Osteocyte (in vitro differentiated cells): ENCODE measurements at regions not wholly inside any gene's neighbourhood (a gene's known extent, or its start where the extent isn't known, plus 50 kb on each side); places are given as distances from the start of the nearest gene placed in this dataset.

Source experiments
- DNase-seq: peaks from one replicate; pipeline ENCODE4 v3.0.0; 2021; ENCODE audit warnings: mixed read lengths; ENCODE audit not compliant: unreplicated experiment; ENCODE audit errors: extremely low spot score
- H3K27ac Mint-ChIP-seq: one replicate; pipeline ENCODE4 v1.8.0; 2021; ENCODE audit warnings: mild to moderate bottlenecking, mixed read lengths; ENCODE audit not compliant: unreplicated experiment
- H3K27me3 Mint-ChIP-seq: one replicate; pipeline ENCODE4 v1.8.0; 2021; ENCODE audit warnings: mixed read lengths; ENCODE audit not compliant: unreplicated experiment
- H3K36me3 Mint-ChIP-seq: one replicate; pipeline ENCODE4 v1.8.0; 2021; ENCODE audit warnings: mixed read lengths; ENCODE audit not compliant: unreplicated experiment
- H3K4me1 Mint-ChIP-seq: one replicate; pipeline ENCODE4 v1.8.0; 2021; ENCODE audit warnings: mixed read lengths; ENCODE audit not compliant: unreplicated experiment
- H3K4me3 Mint-ChIP-seq: one replicate; pipeline ENCODE4 v1.8.0; 2021; ENCODE audit warnings: mild to moderate bottlenecking, moderate library complexity, mixed read lengths; ENCODE audit not compliant: unreplicated experiment
- H3K9me3 Mint-ChIP-seq: one replicate; pipeline ENCODE4 v1.8.0; 2021; ENCODE audit warnings: mixed read lengths; ENCODE audit not compliant: unreplicated experiment
- TF ChIP-seq, protein P1 (sequence below): fragments of 200-600 bp; sonication (generic); IDR thresholded peaks from 2 replicates; pipeline ENCODE4 v1.5.0; 2021; ENCODE audit warnings: antibody characterized with exemption, mild to moderate bottlenecking, moderate library complexity

DNA sequence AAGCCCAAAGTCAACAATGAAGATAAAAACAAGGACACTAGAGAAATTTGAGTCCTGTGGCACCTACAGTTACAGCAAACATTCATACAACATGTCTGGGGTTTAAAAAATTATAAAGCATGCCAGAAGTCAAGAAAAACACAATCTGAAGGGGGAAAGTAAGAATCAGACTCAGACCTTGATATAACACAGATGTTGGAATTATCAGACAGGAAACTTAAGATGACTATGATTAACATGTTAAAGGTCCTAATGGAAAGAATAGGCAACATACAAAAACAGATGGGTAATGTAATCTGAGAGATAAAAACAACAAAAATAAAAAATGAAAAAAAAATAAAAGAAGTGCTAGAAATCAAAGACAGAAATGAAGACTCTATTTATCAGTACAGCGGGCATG lies 446.5 kb downstream of the SPRY1 start:
- no peak for DNase-seq
- Mint-ChIP-seq H3K27ac (peak overlapping the region; percentile 74), H3K4me1 (peaks cover 30% of the 10 kb centered on the region), H3K27me3 (no peaks in the 10 kb centered on the region), H3K4me3 (no peak overlapping the region), H3K9me3 (peaks cover 16% of the 10 kb centered on the region), H3K36me3 (peaks cover 9% of the 10 kb centered on the region)
- TF ChIP-seq, protein P1, sequence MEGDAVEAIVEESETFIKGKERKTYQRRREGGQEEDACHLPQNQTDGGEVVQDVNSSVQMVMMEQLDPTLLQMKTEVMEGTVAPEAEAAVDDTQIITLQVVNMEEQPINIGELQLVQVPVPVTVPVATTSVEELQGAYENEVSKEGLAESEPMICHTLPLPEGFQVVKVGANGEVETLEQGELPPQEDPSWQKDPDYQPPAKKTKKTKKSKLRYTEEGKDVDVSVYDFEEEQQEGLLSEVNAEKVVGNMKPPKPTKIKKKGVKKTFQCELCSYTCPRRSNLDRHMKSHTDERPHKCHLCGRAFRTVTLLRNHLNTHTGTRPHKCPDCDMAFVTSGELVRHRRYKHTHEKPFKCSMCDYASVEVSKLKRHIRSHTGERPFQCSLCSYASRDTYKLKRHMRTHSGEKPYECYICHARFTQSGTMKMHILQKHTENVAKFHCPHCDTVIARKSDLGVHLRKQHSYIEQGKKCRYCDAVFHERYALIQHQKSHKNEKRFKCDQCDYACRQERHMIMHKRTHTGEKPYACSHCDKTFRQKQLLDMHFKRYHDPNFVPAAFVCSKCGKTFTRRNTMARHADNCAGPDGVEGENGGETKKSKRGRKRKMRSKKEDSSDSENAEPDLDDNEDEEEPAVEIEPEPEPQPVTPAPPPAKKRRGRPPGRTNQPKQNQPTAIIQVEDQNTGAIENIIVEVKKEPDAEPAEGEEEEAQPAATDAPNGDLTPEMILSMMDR = no peak

DNA sequence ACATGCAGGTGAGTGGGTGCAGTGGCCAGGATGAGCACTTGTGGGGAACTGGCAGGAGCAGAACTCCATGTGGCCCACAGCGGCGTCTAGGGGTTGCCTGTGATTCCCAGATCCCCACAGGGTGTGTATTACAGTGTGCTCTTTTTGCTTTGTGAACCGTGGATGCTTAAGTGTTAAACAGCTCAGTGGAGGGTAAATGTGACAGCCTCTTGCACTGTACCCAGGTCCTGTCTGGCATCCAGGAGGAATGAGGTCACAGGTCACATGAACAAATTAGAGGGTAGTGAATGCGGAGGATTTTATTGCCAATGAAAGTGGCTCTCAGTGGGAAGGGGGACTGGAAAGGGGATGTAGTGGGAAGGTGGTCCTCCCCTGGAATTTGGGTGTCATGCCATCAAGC lies 447.8 kb downstream of the SPRY1 start:
- peaks cover 9% of the 10 kb centered on the region for H3K36me3 Mint-ChIP-seq
- H3K27me3 Mint-ChIP-seq = no peaks in the 10 kb centered on the region
- H3K4me1 Mint-ChIP-seq = peaks cover 27% of the 10 kb centered on the region
- H3K9me3 Mint-ChIP-seq = peaks cover 16% of the 10 kb centered on the region
- no peak overlapping the region for H3K4me3 Mint-ChIP-seq
- no peak overlapping the region for H3K27ac Mint-ChIP-seq
- no peak for DNase-seq
- TF ChIP-seq, protein P1 = no peak

GRCh38 chr4:123846092-123846491 lies 449.5 kb downstream of the SPRY1 start:
- peaks cover 27% of the 10 kb centered on the region for H3K4me1 Mint-ChIP-seq
- no peaks in the 10 kb centered on the region for H3K27me3 Mint-ChIP-seq
- H3K4me3 Mint-ChIP-seq = no peak overlapping the region
- peaks cover 9% of the 10 kb centered on the region for H3K36me3 Mint-ChIP-seq
- DNase-seq = no peak
- peaks cover 16% of the 10 kb centered on the region for H3K9me3 Mint-ChIP-seq
- H3K27ac Mint-ChIP-seq = no peak overlapping the region
- TF ChIP-seq, protein P1 = no peak

GRCh38 chr4:123846561-123846960 lies 450.0 kb downstream of the SPRY1 start:
- Mint-ChIP-seq H3K4me3 (no peak overlapping the region), H3K27me3 (no peaks in the 10 kb centered on the region), H3K4me1 (peaks cover 26% of the 10 kb centered on the region), H3K9me3 (peaks cover 16% of the 10 kb centered on the region), H3K27ac (no peak overlapping the region), H3K36me3 (peaks cover 9% of the 10 kb centered on the region)
- TF ChIP-seq, protein P1 = no peak
- DNase-seq = no peak

DNA sequence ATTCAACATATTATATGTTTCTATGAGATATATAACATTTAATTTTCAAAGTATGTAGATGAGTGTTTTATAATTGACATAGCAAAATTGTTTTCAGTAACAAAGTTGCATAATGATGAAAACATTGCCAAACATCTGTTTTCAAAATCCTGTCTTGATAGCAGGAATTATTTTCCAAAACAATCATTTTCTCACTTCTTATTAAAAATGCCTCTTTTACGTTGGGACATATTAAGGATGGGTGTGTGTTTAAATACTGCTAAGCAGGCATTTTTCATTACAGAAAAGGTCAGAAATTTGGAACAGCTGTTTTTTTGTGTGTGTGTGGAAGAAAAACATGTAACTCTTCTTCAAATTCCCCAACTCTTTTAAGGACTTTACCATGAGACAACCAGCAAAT lies 452.0 kb downstream of the SPRY1 start:
- peak overlapping the region; percentile 2 for H3K27ac Mint-ChIP-seq
- peaks cover 15% of the 10 kb centered on the region for H3K4me1 Mint-ChIP-seq
- peaks cover 8% of the 10 kb centered on the region for H3K9me3 Mint-ChIP-seq
- TF ChIP-seq, protein P1 = no peak
- no peak for DNase-seq
- no peak overlapping the region for H3K4me3 Mint-ChIP-seq
- H3K27me3 Mint-ChIP-seq = no peaks in the 10 kb centered on the region
- peaks cover 5% of the 10 kb centered on the region for H3K36me3 Mint-ChIP-seq
